Testis (tissue), 2 donors: ENCODE measurements at regions not wholly inside any gene's neighbourhood (a gene's known extent, or its start where the extent isn't known, plus 50 kb on each side); places are given as distances from the start of the nearest gene placed in this dataset.
"Not testable (repeated sequence)": the region's sequence is repeated elsewhere in the genome, so short reads cannot be mapped to it uniquely, and the experiment has no call there.

Source experiments
- DNase-seq: peaks from one replicate; pipeline ENCODE4 v3.0.0-alpha.2; 2019
- H3K27ac ChIP-seq, 2 donors: fragments of 200-600 bp; sonication (generic); one replicate each; pipeline ENCODE4 v1.5.1; 2019
- H3K27me3 ChIP-seq: fragments of 200-600 bp; sonication (generic); one replicate; pipeline ENCODE4 v1.5.1; 2019
- H3K36me3 ChIP-seq: fragments of 200-600 bp; sonication (generic); one replicate; pipeline ENCODE4 v1.5.1; 2017; ENCODE audit warnings: low read depth; ENCODE audit errors: missing control alignments
- H3K4me1 ChIP-seq: fragments of 200-600 bp; sonication (generic); one replicate; pipeline ENCODE4 v1.5.1; 2019
- H3K4me3 ChIP-seq, 2 donors: fragments of 200-600 bp; sonication (generic); one replicate each; pipeline ENCODE4 v1.5.1; 2017 to 2019
- H3K9me3 ChIP-seq: fragments of 200-600 bp; sonication (generic); one replicate; pipeline ENCODE4 v1.5.1; 2017
- WGBS, 2 donors: methylation state at CpG; one replicate each; pipeline ENCODE4 v1.1.5; 2018; 5-methylcytosine and 5-hydroxymethylcytosine counted together
- intact Hi-C: fragments of 100-400 bp; cut with DNase I; formaldehyde crosslinking; loops from one replicate; pipeline ENCODE4 v1.15.1; 2023; ENCODE audit warnings: low total_unique reads

- H3K36me3 ChIP-seq, DNase-seq, H3K4me3 ChIP-seq, H3K4me1 ChIP-seq, H3K27ac ChIP-seq, H3K9me3 ChIP-seq, H3K27me3 ChIP-seq, intact Hi-C loops: not testable (repeated sequence)
- WGBS, 2 donors: no CpG with 5 or more reads among the region's 1 CpG
Observed at GRCh38 chr9:39674437-39675210, 319.2 kb downstream of the SPATA31A1 start.

- H3K36me3 ChIP-seq, H3K27me3 ChIP-seq, H3K4me1 ChIP-seq, intact Hi-C loops, H3K4me3 ChIP-seq, H3K9me3 ChIP-seq, H3K27ac ChIP-seq, DNase-seq: not testable (repeated sequence)
- WGBS, 2 donors: no CpG with 5 or more reads among the region's 2 CpGs
Observed at GRCh38 chr9:39675211-39675553, 319.7 kb downstream of the SPATA31A1 start.

GRCh38 chr9:39678534-39679263 lies 323.2 kb downstream of the SPATA31A1 start:
- DNase-seq, H3K4me3 ChIP-seq, H3K4me1 ChIP-seq, H3K9me3 ChIP-seq, H3K36me3 ChIP-seq, H3K27me3 ChIP-seq, intact Hi-C loops, H3K27ac ChIP-seq: not testable (repeated sequence)
- WGBS, 2 donors: no CpG with 5 or more reads among the region's 9 CpGs

- no CpG with 5 or more reads among the region's 6 CpGs for WGBS, 2 donors
- intact Hi-C loops, H3K36me3 ChIP-seq: not testable (repeated sequence)
Observed at GRCh38 chr9:39680694-39681401, 325.4 kb downstream of the SPATA31A1 start.

GRCh38 chr9:39728862-39729261 lies 373.4 kb downstream of the SPATA31A1 start:
- H3K4me1 ChIP-seq, H3K27ac ChIP-seq, H3K9me3 ChIP-seq, intact Hi-C loops, H3K4me3 ChIP-seq, H3K36me3 ChIP-seq, H3K27me3 ChIP-seq, DNase-seq: not testable (repeated sequence)
- no CpG with 5 or more reads among the region's 2 CpGs for WGBS, 2 donors

More at GRCh38 chr9:39680694-39681401, 325.4 kb downstream of the SPATA31A1 start:
- not testable (repeated sequence) for H3K27ac ChIP-seq, DNase-seq, H3K27me3 ChIP-seq, H3K9me3 ChIP-seq, H3K4me3 ChIP-seq, H3K4me1 ChIP-seq

GRCh38 chr9:39744898-39745297 lies 389.4 kb downstream of the SPATA31A1 start:
- H3K36me3 ChIP-seq, H3K4me3 ChIP-seq, H3K27me3 ChIP-seq, H3K4me1 ChIP-seq, H3K27ac ChIP-seq, H3K9me3 ChIP-seq, intact Hi-C loops, DNase-seq: not testable (repeated sequence)
- no CpG with 5 or more reads among the region's 17 CpGs for WGBS, 2 donors

- DNase-seq, H3K9me3 ChIP-seq, H3K4me3 ChIP-seq, intact Hi-C loops, H3K27ac ChIP-seq, H3K27me3 ChIP-seq, H3K4me1 ChIP-seq, H3K36me3 ChIP-seq: not testable (repeated sequence)
- WGBS, 2 donors: no CpG with 5 or more reads among the region's 4 CpGs
Observed at GRCh38 chr9:39775570-39775969, 420.1 kb downstream of the SPATA31A1 start.

- H3K27me3 ChIP-seq, H3K36me3 ChIP-seq, H3K27ac ChIP-seq, H3K4me1 ChIP-seq, H3K9me3 ChIP-seq, intact Hi-C loops: not testable (repeated sequence)
- H3K4me3 ChIP-seq: peak overlapping the region in 1 of 2 donors; percentile 19
- WGBS, 2 donors: 1% methylated on average over 17 to 21 of the region's 31 CpGs
- DNase-seq: peak; percentile 78
Observed at GRCh38 chr9:39791356-39791755, 435.9 kb downstream of the SPATA31A1 start.

- H3K4me3 ChIP-seq, DNase-seq, H3K36me3 ChIP-seq, H3K4me1 ChIP-seq, intact Hi-C loops, H3K9me3 ChIP-seq, H3K27me3 ChIP-seq, H3K27ac ChIP-seq: not testable (repeated sequence)
- 100% methylated on average over 1 of the region's 8 CpGs; no CpG with 5 or more reads in 1 of the 2 donors for WGBS, 2 donors
Observed at GRCh38 chr9:39797935-39798334, 442.5 kb downstream of the SPATA31A1 start.

- H3K9me3 ChIP-seq, H3K4me3 ChIP-seq, intact Hi-C loops, DNase-seq, H3K27me3 ChIP-seq, H3K27ac ChIP-seq, H3K4me1 ChIP-seq, H3K36me3 ChIP-seq: not testable (repeated sequence)
- WGBS, 2 donors: 96% methylated on average over 3 of the region's 11 CpGs; no CpG with 5 or more reads in 1 of the 2 donors
Observed at GRCh38 chr9:39799252-39799651, 443.8 kb downstream of the SPATA31A1 start.

GRCh38 chr9:39802561-39802960 lies 447.1 kb downstream of the SPATA31A1 start:
- H3K9me3 ChIP-seq, DNase-seq, intact Hi-C loops, H3K36me3 ChIP-seq, H3K4me3 ChIP-seq, H3K27me3 ChIP-seq, H3K27ac ChIP-seq, H3K4me1 ChIP-seq: not testable (repeated sequence)
- no CpG with 5 or more reads among the region's 2 CpGs for WGBS, 2 donors
